PC-9 (cell line): ENCODE measurements at regions not wholly inside any gene's neighbourhood (a gene's known extent, or its start where the extent isn't known, plus 50 kb on each side); places are given as distances from the start of the nearest gene placed in this dataset.
"Not testable (repeated sequence)": the region's sequence is repeated elsewhere in the genome, so short reads cannot be mapped to it uniquely, and the experiment has no call there.

Experiments
- BruUV-seq: library from RNA; stranded (reverse); fragments of 400-500 nt; replicated peaks from 2 replicates; lab custom pipeline; 2021; lab: Mats Ljungman, UMichigan
- CTCF ChIA-PET: fragments of 300-600 bp; sonication (Branson Sonifier 250); formaldehyde crosslinking; loops from one replicate; lab custom pipeline; 2022; ENCODE audit warnings: antibody characterized with exemption; lab: Charles Lee
- POLR2A ChIA-PET: fragments of 300-600 bp; sonication (Branson Sonifier 250); formaldehyde crosslinking; loops from one replicate; lab custom pipeline; 2022; ENCODE audit warnings: antibody characterized with exemption; ENCODE audit not compliant: unreplicated experiment; lab: Charles Lee
- DNase-seq, 2 experiments: peaks; one replicate each; pipeline versions ENCODE4 v3.0.0 to v3.0.0-alpha.2; 2015 to 2022; ENCODE audit warnings: mixed read lengths in 1 of 2
- H2AFZ ChIP-seq: fragments of 200-600 bp; sonication (generic); 2 replicates; pipeline ENCODE4 v1.8.1; 2017; ENCODE audit warnings: antibody characterized with exemption
- H3F3A ChIP-seq: fragments of 200-600 bp; sonication (generic); 2 replicates; pipeline ENCODE4 v1.8.1; 2017; ENCODE audit warnings: antibody characterized with exemption, mild to moderate bottlenecking, low read depth; ENCODE audit not compliant: insufficient read depth
- H3K27ac ChIP-seq: fragments of 200-600 bp; sonication (generic); 2 replicates; pipeline ENCODE4 v1.6.1; 2016; ENCODE audit warnings: mixed run types
- H3K27me3 ChIP-seq: fragments of 200-600 bp; sonication (generic); 2 replicates; pipeline ENCODE4 v1.6.1; 2016; ENCODE audit warnings: low read depth, mixed run types; ENCODE audit not compliant: insufficient read depth
- H3K36me3 ChIP-seq: fragments of 200-600 bp; sonication (generic); 2 replicates; pipeline ENCODE4 v1.6.1; 2016; ENCODE audit warnings: low read depth, mixed run types
- H3K4me1 ChIP-seq: fragments of 200-600 bp; sonication (generic); replicated peaks from 2 replicates; pipeline ENCODE4 v1.6.1; 2016; ENCODE audit warnings: mixed run types; ENCODE audit not compliant: insufficient read depth
- H3K4me2 ChIP-seq: fragments of 200-600 bp; sonication (generic); 2 replicates; pipeline ENCODE4 v1.6.1; 2017; ENCODE audit warnings: mixed run types
- H3K4me3 ChIP-seq: fragments of 200-600 bp; sonication (generic); 2 replicates; pipeline ENCODE4 v1.6.1; 2016; ENCODE audit warnings: mixed run types
- H3K79me2 ChIP-seq: fragments of 200-600 bp; sonication (generic); 2 replicates; pipeline ENCODE4 v1.6.1; 2017; ENCODE audit warnings: low read depth, mixed run types
- H3K9me2 ChIP-seq: fragments of 200-600 bp; sonication (generic); 2 replicates; pipeline ENCODE4 v1.8.1; 2017; ENCODE audit warnings: mild to moderate bottlenecking; ENCODE audit not compliant: insufficient read depth
- H3K9me3 ChIP-seq: fragments of 200-600 bp; sonication (generic); 2 replicates; pipeline ENCODE4 v1.8.1; 2016; ENCODE audit warnings: low read depth; ENCODE audit not compliant: insufficient read depth
- H4K20me1 ChIP-seq: fragments of 200-600 bp; sonication (generic); 2 replicates; pipeline ENCODE4 v1.8.1; 2017; ENCODE audit not compliant: insufficient read depth
- CTCF ChIP-seq: fragments of 200-600 bp; sonication (generic); conservative IDR thresholded peaks from 2 replicates; pipeline ENCODE4 v1.6.1; 2017; ENCODE audit warnings: mixed run types, antibody characterized with exemption, mild to moderate bottlenecking, moderate library complexity
- EZH2 ChIP-seq: fragments of 200-600 bp; sonication (generic); IDR thresholded peaks from 2 replicates; pipeline ENCODE4 v1.8.0; 2017; ENCODE audit warnings: antibody characterized with exemption, low read depth
- intact Hi-C: fragments of 100-400 bp; cut with micrococcal nuclease; formaldehyde crosslinking; loops from one replicate; pipeline ENCODE4 v1.10.0; 2022; ENCODE audit not compliant: unreplicated experiment

- H3K4me3 ChIP-seq, result no peak overlapping the region
- no peaks in the 10 kb centered on the region for H3K27me3 ChIP-seq
- no peak overlapping the region for H2AFZ ChIP-seq
- no TSS peak for BruUV-seq
- TF ChIP-seq CTCF (no peak), EZH2 (no peak)
- H3K4me1 ChIP-seq, result peaks cover 76% of the 10 kb centered on the region
- no peak for DNase-seq
- no peaks in the 10 kb centered on the region for H3K9me3 ChIP-seq
- CTCF ChIA-PET, result no interaction called here
- H3K36me3 ChIP-seq, result no peaks in the 10 kb centered on the region
- H3F3A ChIP-seq, result peaks cover 33% of the 10 kb centered on the region; the same call in 1 of the 2 replicates
- POLR2A ChIA-PET, result no interaction called here
- H3K9me2 ChIP-seq, result no peaks in the 10 kb centered on the region
- intact Hi-C loops, result no loop called here
- no peaks in the 10 kb centered on the region for H3K79me2 ChIP-seq
- H3K27ac ChIP-seq, result no peak overlapping the region
- H4K20me1 ChIP-seq, result no peaks in the 10 kb centered on the region
- no peak overlapping the region for H3K4me2 ChIP-seq
Observed at GRCh38 chr20:51125105-51125504, 102.2 kb upstream of the KCNG1 start.

- peaks cover 33% of the 10 kb centered on the region; the same call in 1 of the 2 replicates for H3F3A ChIP-seq
- H3K4me3 ChIP-seq, DNase-seq, H4K20me1 ChIP-seq, H3K36me3 ChIP-seq, H3K27ac ChIP-seq, BruUV-seq, H3K27me3 ChIP-seq, intact Hi-C loops, CTCF ChIA-PET, H3K79me2 ChIP-seq, H3K9me3 ChIP-seq, H2AFZ ChIP-seq, POLR2A ChIA-PET, H3K4me2 ChIP-seq, H3K9me2 ChIP-seq: not testable (repeated sequence)
- peaks cover 71% of the 10 kb centered on the region for H3K4me1 ChIP-seq
Observed at GRCh38 chr20:51123887-51124286, 101.0 kb upstream of the KCNG1 start.

GRCh38 chr20:51122931-51123658 is 100.2 kb upstream of the KCNG1 start:
- H3K4me1 ChIP-seq, result peaks cover 63% of the 10 kb centered on the region
- POLR2A ChIA-PET, result no interaction called here
- H4K20me1 ChIP-seq, result no peaks in the 10 kb centered on the region
- no peak overlapping the region for H2AFZ ChIP-seq
- H3K4me3 ChIP-seq, result no peak overlapping the region
- intact Hi-C loops, result no loop called here
- H3K27ac ChIP-seq, result 0 out of 2 replicates have a peak overlapping the region, but pooled peaks have one; percentile 32
- H3K4me2 ChIP-seq, result peak overlapping the region; percentile 63
- no peaks in the 10 kb centered on the region for H3K79me2 ChIP-seq
- CTCF ChIA-PET, result no interaction called here
- no TSS peak for BruUV-seq
- peaks cover 33% of the 10 kb centered on the region; the same call in 1 of the 2 replicates for H3F3A ChIP-seq
- no peaks in the 10 kb centered on the region for H3K9me2 ChIP-seq
- H3K9me3 ChIP-seq, result no peaks in the 10 kb centered on the region
- DNase-seq, result no peak
- H3K27me3 ChIP-seq, result no peaks in the 10 kb centered on the region
- no peak for TF ChIP-seq EZH2
- TF ChIP-seq CTCF, result no peak
- H3K36me3 ChIP-seq, result no peaks in the 10 kb centered on the region
